Tibial artery (tissue), 4 donors: ENCODE measurements at regions not wholly inside any gene's neighbourhood (a gene's known extent, or its start where the extent isn't known, plus 50 kb on each side); places are given as distances from the start of the nearest gene placed in this dataset.

Source experiments
- DNase-seq, 2 donors: peaks; one replicate each; pipeline ENCODE4 v3.0.0-alpha.2; 2019
- H3K27ac ChIP-seq, 2 donors: fragments of 200-600 bp; sonication (generic) in 1 of 2; 1 replicate in 1 of 2; 2 replicates in 1 of 2; pipeline ENCODE4 v1.5.1; 2018 to 2019; ENCODE audit warnings: mild to moderate bottlenecking in 1 of 2
- H3K27me3 ChIP-seq, 2 donors: fragments of 200-600 bp; sonication (generic) in 1 of 2; one replicate each; pipeline versions ENCODE4 v1.5.1 to v1.6.0; 2016 to 2019
- H3K36me3 ChIP-seq, 3 donors: fragments of 200-600 bp; sonication (generic) in 2 of 3; one replicate each; pipeline ENCODE4 v1.5.1; 2016 to 2019; ENCODE audit warnings: mild to moderate bottlenecking in 2 of 3
- H3K4me1 ChIP-seq, 4 donors: fragments of 200-600 bp; sonication (generic) in 2 of 4; 1 replicate in 3 of 4; 2 replicates in 1 of 4; pipeline ENCODE4 v1.5.1; 2016 to 2019
- H3K4me3 ChIP-seq, 2 donors: fragments of 200-600 bp; sonication (generic) in 1 of 2; 1 replicate in 1 of 2; 2 replicates in 1 of 2; pipeline ENCODE4 v1.5.1; 2018 to 2019; ENCODE audit warnings: mild to moderate bottlenecking in 2 of 2
- H3K9me3 ChIP-seq, 3 donors: fragments of 200-600 bp; sonication (generic) in 1 of 3; one replicate each; pipeline ENCODE4 v1.5.1; 2016 to 2019
- CTCF ChIP-seq, 2 experiments: fragments of 200-600 bp in 1 of 2; fragments of 450-650 bp in 1 of 2; IDR thresholded peaks; one replicate each; pipeline ENCODE4 v1.5.1; 2017 to 2019; ENCODE audit warnings: antibody characterized with exemption in 2 of 2, mild to moderate bottlenecking in 1 of 2, moderate library complexity in 1 of 2
- intact Hi-C: fragments of 100-400 bp; cut with DNase I; formaldehyde crosslinking; loops from one replicate; pipeline ENCODE4 v1.15.0; 2023; ENCODE audit warnings: low total_unique reads

- no peak for DNase-seq
- H3K36me3 ChIP-seq: no peaks in the 10 kb centered on the region
- TF ChIP-seq CTCF (IDR thresholded peaks at IDR 0.05): no peak
- intact Hi-C loops: no loop called here
- no peaks in the 10 kb centered on the region for H3K9me3 ChIP-seq
- H3K27ac ChIP-seq: no peak overlapping the region
- H3K4me1 ChIP-seq: no peaks in the 10 kb centered on the region
- H3K27me3 ChIP-seq: no peaks in the 10 kb centered on the region
- H3K4me3 ChIP-seq: no peak overlapping the region
Observed at GRCh38 chr10:78470267-78471103, 436.8 kb downstream of the RPS24 start.

DNA sequence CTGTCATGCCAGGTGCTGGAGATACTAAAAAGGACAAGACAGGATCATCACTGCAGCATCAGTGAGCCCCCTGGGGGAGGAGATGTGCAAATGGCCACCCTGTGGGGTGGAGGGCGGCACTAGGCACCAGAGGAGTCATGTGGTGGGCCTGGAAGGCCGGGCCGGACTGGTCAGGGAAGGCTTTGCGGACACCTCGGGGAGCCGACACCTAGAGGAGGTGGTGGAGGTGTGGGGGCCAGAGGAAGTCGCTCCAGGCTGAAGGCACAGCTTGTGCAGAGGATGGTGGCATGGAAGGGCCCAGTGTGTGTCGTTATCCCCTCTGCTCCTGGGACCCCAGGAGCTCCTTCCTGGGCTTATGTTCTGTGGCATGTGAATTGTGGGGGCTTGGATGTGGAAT is 437.7 kb downstream of the RPS24 start:
- Histone ChIP-seq H3K27me3 (no peaks in the 10 kb centered on the region), H3K4me3 (no peak overlapping the region), H3K36me3 (no peaks in the 10 kb centered on the region), H3K27ac (no peak overlapping the region), H3K9me3 (no peaks in the 10 kb centered on the region), H3K4me1 (no peaks in the 10 kb centered on the region)
- no peak for DNase-seq
- intact Hi-C loops: no loop called here
- no peak for TF ChIP-seq CTCF (IDR thresholded peaks at IDR 0.05)

DNA sequence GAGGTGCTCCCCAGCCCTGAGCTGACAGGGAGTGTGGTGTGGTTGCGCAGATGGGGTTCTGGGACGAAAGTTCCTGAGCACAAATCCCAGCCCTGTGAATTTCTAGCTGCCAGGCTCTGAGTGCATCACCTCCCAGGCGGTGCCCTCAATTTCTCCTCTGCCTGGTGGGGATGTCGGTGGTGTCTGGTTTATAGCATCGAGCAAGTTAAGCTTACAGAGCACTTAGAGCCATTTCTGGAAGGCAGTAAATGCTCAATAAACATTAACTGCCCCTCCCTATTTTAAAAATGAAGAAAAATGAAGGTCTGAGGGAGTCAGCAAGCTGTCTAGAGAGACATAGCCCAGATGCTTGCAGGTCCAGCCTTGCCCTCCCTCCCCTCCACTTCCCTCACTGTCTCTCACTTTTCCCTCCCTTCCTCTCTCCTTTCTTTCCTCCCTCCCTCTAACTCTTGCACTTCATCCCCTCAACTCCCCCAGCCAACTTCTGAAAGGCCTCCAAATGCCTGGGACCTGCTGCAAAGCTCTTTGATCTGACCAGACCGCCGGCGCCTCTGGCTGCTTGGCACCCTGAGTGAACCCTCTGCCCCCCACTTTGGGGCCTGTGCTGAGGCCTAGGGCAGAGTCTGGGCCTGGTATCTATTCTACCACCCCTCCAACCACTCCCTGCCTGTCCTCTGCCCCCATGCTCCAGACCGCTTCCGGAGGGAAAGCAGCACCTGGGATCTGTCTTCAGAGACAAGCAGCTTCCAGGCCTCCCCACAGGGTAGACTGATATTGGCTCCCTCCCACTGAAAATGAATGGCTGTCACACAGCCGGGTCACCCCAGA is 438.3 kb downstream of the RPS24 start:
- no peaks in the 10 kb centered on the region for H3K27me3 ChIP-seq
- no peak for DNase-seq
- intact Hi-C loops: no loop called here
- no peaks in the 10 kb centered on the region for H3K4me1 ChIP-seq
- no peak for TF ChIP-seq CTCF (IDR thresholded peaks at IDR 0.05)
- no peak overlapping the region for H3K27ac ChIP-seq
- no peaks in the 10 kb centered on the region for H3K9me3 ChIP-seq
- no peak overlapping the region for H3K4me3 ChIP-seq
- no peaks in the 10 kb centered on the region for H3K36me3 ChIP-seq

GRCh38 chr10:78472551-78472890 is 438.9 kb downstream of the RPS24 start:
- Histone ChIP-seq H3K27ac (no peak overlapping the region), H3K4me1 (no peaks in the 10 kb centered on the region)

DNA sequence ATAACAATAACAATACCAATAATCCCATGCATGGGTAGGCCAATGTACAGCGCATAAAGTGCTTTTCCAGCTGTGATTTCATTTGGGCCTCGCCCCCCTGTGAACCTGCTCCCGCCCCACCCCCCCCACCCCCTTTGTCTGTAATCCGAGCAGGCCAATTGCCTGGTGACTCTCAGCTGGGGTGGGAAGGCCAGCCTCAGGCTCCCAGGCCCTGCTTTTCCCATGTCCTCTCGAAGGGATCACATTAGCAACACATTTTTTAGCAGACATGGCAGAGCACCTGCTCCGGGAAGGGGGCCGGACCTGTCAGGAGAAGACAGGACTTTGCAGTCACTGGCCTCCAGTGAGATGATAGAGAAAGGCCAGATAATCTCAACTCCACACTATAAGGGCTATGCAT is 439.3 kb downstream of the RPS24 start:
- Histone ChIP-seq H3K9me3 (no peaks in the 10 kb centered on the region), H3K4me1 (no peaks in the 10 kb centered on the region), H3K27ac (no peak overlapping the region), H3K4me3 (no peak overlapping the region), H3K36me3 (no peaks in the 10 kb centered on the region), H3K27me3 (no peaks in the 10 kb centered on the region)
- TF ChIP-seq CTCF (IDR thresholded peaks at IDR 0.05): no peak
- intact Hi-C loops: no loop called here
- DNase-seq: no peak

More at GRCh38 chr10:78472551-78472890, 438.9 kb downstream of the RPS24 start:
- TF ChIP-seq CTCF (IDR thresholded peaks at IDR 0.05): no peak
- H3K27me3 ChIP-seq: no peaks in the 10 kb centered on the region
- intact Hi-C loops: no loop called here
- H3K9me3 ChIP-seq: no peaks in the 10 kb centered on the region
- no peak overlapping the region for H3K4me3 ChIP-seq
- no peaks in the 10 kb centered on the region for H3K36me3 ChIP-seq
- DNase-seq: no peak
